Neuron (in vitro differentiated cells): ENCODE measurements at regions not wholly inside any gene's neighbourhood (a gene's known extent, or its start where the extent isn't known, plus 50 kb on each side); places are given as distances from the start of the nearest gene placed in this dataset.

Experiments used
- H2AFZ ChIP-seq: one replicate; pipeline ENCODE4 v1.6.1; 2013; ENCODE audit warnings: low read depth, mild to moderate bottlenecking, inconsistent platforms, low read length, moderate library complexity
- H3K27me3 ChIP-seq: one replicate; pipeline ENCODE4 v1.6.1; 2013; ENCODE audit warnings: low read length; ENCODE audit not compliant: insufficient read depth
- H3K36me3 ChIP-seq: one replicate; pipeline ENCODE4 v1.6.1; 2013; ENCODE audit warnings: low read length; ENCODE audit not compliant: insufficient read depth
- H3K4me1 ChIP-seq: one replicate; pipeline ENCODE4 v1.6.1; 2013; ENCODE audit warnings: low read length; ENCODE audit not compliant: insufficient read depth
- H3K4me3 ChIP-seq: 2 replicates; pipeline ENCODE4 v1.5.1; 2013; ENCODE audit warnings: mild to moderate bottlenecking, low read length, moderate library complexity
- H3K9me3 ChIP-seq: one replicate; pipeline ENCODE4 v1.6.1; 2013; ENCODE audit warnings: low read length

DNA sequence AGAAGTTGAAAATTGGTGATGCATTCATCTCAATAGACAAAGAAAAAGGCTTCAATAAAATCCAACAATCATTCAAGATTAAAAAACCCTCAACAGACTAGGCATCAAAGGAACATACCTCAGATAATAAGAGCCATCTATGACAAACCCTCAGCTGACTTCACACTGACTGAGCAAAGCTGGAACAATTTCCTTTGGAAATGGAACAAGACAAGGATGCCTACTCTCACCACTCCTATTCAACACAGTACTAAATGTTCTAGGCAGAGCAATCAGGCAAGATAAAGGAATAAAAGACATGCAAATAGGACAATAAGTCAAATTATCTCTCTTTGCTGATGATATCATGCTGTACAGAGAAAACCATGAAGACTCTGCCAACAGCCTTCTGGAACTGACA is 1188.1 kb downstream of the DTWD2 start:
- H3K36me3 ChIP-seq: no peaks in the 10 kb centered on the region
- H3K27me3 ChIP-seq: no peaks in the 10 kb centered on the region
- H2AFZ ChIP-seq: no peak overlapping the region
- no peaks in the 10 kb centered on the region for H3K9me3 ChIP-seq
- H3K4me1 ChIP-seq: no peaks in the 10 kb centered on the region
- no peak overlapping the region for H3K4me3 ChIP-seq

GRCh38 chr5:117794847-117795246 is 1193.5 kb downstream of the DTWD2 start:
- Histone ChIP-seq H3K27me3 (no peaks in the 10 kb centered on the region), H3K4me1 (no peaks in the 10 kb centered on the region), H2AFZ (no peak overlapping the region), H3K4me3 (no peak overlapping the region), H3K36me3 (no peaks in the 10 kb centered on the region), H3K9me3 (no peaks in the 10 kb centered on the region)

DNA sequence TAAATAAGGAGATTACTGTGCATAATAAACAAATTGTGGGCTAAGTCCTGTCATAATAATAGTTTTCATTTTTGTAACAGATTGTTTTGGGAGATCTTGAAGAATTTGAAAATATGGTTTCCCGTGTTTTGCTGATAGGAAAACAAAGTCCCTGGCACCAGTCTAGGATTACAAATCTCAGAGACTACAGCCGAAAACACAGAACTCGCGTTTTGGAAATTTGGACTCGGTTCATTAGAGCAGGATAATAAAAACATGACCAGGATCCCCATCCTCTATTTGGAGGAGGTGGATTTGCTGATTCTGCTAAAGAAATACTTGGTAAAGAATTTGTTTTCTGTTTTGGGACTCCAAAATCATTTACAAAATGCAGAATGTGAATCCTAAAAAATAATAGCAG is 1194.4 kb downstream of the DTWD2 start:
- Histone ChIP-seq H3K4me3 (no peak overlapping the region), H3K9me3 (no peaks in the 10 kb centered on the region)

GRCh38 chr5:117792476-117792875 is 1195.9 kb downstream of the DTWD2 start:
- Histone ChIP-seq H2AFZ (no peak overlapping the region), H3K9me3 (no peaks in the 10 kb centered on the region), H3K27me3 (no peaks in the 10 kb centered on the region), H3K4me1 (no peaks in the 10 kb centered on the region), H3K4me3 (no peak overlapping the region), H3K36me3 (no peaks in the 10 kb centered on the region)

More for the DNA sequence above, 1194.4 kb downstream of the DTWD2 start:
- no peaks in the 10 kb centered on the region for H3K36me3 ChIP-seq
- no peaks in the 10 kb centered on the region for H3K4me1 ChIP-seq
- no peaks in the 10 kb centered on the region for H3K27me3 ChIP-seq
- H2AFZ ChIP-seq: no peak overlapping the region

DNA sequence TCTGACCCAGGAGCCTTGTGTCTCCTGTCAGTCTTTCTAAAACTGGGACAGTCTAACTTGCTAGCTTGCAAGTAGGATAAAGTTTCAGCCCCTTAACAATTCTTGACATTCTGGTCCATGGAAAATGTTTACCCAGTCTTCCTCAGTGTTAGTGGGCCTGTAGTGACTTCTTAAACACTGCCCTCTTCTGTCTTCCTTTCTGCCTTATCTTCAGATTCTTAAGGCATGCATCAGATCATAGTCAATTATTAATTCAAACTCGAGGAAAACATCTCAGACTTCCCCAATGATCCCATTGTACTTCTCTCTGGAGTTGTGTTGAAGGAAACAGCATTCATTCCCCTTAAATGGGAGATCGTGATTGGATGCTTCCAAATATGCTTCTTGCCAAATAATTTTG is 1199.8 kb downstream of the DTWD2 start:
- H3K4me3 ChIP-seq: no peak overlapping the region

GRCh38 chr5:117779171-117779570 is 1204.5 kb upstream of the SEMA6A start:
- no peaks in the 10 kb centered on the region for H3K4me1 ChIP-seq
- no peak overlapping the region for H3K4me3 ChIP-seq
- no peak overlapping the region for H2AFZ ChIP-seq
- no peaks in the 10 kb centered on the region for H3K27me3 ChIP-seq
- no peaks in the 10 kb centered on the region for H3K36me3 ChIP-seq
- H3K9me3 ChIP-seq: no peaks in the 10 kb centered on the region

More for the DNA sequence above, 1199.8 kb downstream of the DTWD2 start:
- Histone ChIP-seq H3K36me3 (no peaks in the 10 kb centered on the region), H3K4me1 (no peaks in the 10 kb centered on the region), H3K27me3 (no peaks in the 10 kb centered on the region), H3K9me3 (no peaks in the 10 kb centered on the region), H2AFZ (no peak overlapping the region)

- Histone ChIP-seq H2AFZ (no peak overlapping the region), H3K4me3 (no peak overlapping the region), H3K4me1 (no peaks in the 10 kb centered on the region), H3K27me3 (no peaks in the 10 kb centered on the region), H3K9me3 (no peaks in the 10 kb centered on the region), H3K36me3 (no peaks in the 10 kb centered on the region)
Observed at GRCh38 chr5:117776977-117777376, 1202.4 kb upstream of the SEMA6A start.

- H3K4me1 ChIP-seq: no peaks in the 10 kb centered on the region
Observed at GRCh38 chr5:117769877-117770276, 1195.3 kb upstream of the SEMA6A start.

GRCh38 chr5:117763271-117763670 is 1188.6 kb upstream of the SEMA6A start:
- no peaks in the 10 kb centered on the region for H3K36me3 ChIP-seq
- H3K4me1 ChIP-seq: no peaks in the 10 kb centered on the region
- H3K27me3 ChIP-seq: no peaks in the 10 kb centered on the region
- no peaks in the 10 kb centered on the region for H3K9me3 ChIP-seq
- H2AFZ ChIP-seq: no peak overlapping the region
- no peak overlapping the region for H3K4me3 ChIP-seq

More at GRCh38 chr5:117769877-117770276, 1195.3 kb upstream of the SEMA6A start:
- H3K9me3 ChIP-seq: no peaks in the 10 kb centered on the region
- no peaks in the 10 kb centered on the region for H3K27me3 ChIP-seq
- H3K36me3 ChIP-seq: no peaks in the 10 kb centered on the region
- H2AFZ ChIP-seq: no peak overlapping the region
- H3K4me3 ChIP-seq: no peak overlapping the region

DNA sequence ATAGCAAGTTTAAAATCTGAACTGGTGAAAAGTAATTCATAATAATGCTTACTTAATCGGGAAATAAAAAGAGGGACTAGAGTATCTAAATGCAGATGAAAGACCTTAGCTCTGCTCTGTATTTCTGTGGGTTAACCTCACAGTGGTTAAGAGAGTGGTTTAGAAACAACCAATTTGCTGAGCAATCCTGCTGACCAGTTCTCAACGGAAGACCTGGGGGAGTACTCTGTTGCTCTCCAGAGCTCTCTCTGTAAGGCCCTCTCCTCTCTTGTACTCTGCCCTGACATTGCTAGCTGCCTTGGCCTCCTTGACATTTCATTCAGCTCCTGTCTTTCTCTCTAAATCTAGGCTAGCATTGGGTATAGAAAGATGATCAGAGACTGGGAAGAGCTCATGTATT is 1186.6 kb upstream of the SEMA6A start:
- H3K9me3 ChIP-seq: no peaks in the 10 kb centered on the region
- no peaks in the 10 kb centered on the region for H3K4me1 ChIP-seq
- no peaks in the 10 kb centered on the region for H3K36me3 ChIP-seq
- no peak overlapping the region for H3K4me3 ChIP-seq
- no peaks in the 10 kb centered on the region for H3K27me3 ChIP-seq
- no peak overlapping the region for H2AFZ ChIP-seq

DNA sequence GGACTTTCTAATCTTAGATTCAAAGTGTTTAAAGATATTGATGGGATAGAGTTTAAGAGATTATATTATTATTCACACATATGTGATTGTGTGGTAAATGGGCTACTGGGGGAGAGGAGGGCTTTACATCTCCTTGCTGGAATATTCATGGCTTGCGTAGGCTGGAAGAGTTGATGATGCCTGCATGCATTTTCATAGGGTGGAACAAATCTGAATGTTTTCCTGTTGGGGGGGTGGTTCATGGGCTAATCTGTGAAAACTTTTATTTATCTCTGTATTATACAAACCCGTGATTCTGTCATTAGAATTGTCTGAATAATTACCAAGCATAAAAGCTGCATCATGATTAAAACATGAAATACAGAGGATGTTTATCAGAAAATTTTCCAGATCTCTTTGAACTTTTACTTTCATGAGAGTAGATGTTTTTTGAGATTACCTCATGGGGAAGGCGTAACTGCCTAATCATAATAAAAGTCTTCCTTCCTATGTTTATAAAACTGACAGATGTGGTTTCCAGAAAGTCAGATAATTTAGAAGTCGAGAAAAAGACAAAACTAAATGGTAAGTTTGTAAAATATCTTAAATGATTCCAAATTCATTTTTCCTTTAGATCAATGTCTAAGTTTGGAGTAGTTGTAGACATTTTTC is 1185.4 kb upstream of the SEMA6A start:
- H3K36me3 ChIP-seq: no peaks in the 10 kb centered on the region
- no peaks in the 10 kb centered on the region for H3K4me1 ChIP-seq
- H3K9me3 ChIP-seq: no peaks in the 10 kb centered on the region
- no peak overlapping the region for H2AFZ ChIP-seq
- H3K27me3 ChIP-seq: no peaks in the 10 kb centered on the region
- H3K4me3 ChIP-seq: no peak overlapping the region

GRCh38 chr5:117752403-117752802 is 1177.8 kb upstream of the SEMA6A start:
- Histone ChIP-seq H3K9me3 (no peaks in the 10 kb centered on the region), H3K27me3 (no peaks in the 10 kb centered on the region), H3K36me3 (no peaks in the 10 kb centered on the region), H2AFZ (no peak overlapping the region), H3K4me1 (no peaks in the 10 kb centered on the region), H3K4me3 (no peak overlapping the region)

- Histone ChIP-seq H3K4me1 (no peaks in the 10 kb centered on the region), H2AFZ (no peak overlapping the region), H3K9me3 (no peaks in the 10 kb centered on the region), H3K4me3 (no peak overlapping the region), H3K27me3 (no peaks in the 10 kb centered on the region), H3K36me3 (no peaks in the 10 kb centered on the region)
Observed at GRCh38 chr5:117748336-117748735, 1173.7 kb upstream of the SEMA6A start.

DNA sequence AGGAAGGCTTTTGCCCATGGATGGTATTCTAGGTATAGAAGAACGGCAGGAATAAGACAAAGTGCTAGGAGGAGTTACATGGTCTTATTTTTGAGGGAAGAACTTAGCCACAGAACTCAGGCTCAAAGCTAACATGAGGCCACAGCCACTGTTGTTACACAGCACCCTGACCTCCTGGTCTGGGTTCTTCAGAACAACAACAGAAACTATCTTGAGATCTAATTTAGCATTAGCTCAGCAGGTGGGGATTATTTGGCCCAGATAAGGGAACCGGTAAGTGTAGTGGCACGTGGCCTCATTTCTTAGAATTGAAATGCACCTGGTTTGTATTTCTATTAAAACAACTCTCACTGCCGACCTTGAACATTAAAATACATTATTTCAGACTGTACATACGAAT is 1168.7 kb upstream of the SEMA6A start:
- Histone ChIP-seq H3K27me3 (no peaks in the 10 kb centered on the region), H3K4me3 (no peak overlapping the region), H3K36me3 (no peaks in the 10 kb centered on the region), H3K9me3 (no peaks in the 10 kb centered on the region), H2AFZ (no peak overlapping the region), H3K4me1 (peaks cover 4% of the 10 kb centered on the region)
